SK-N-SH treated with all-trans-retinoic acid at 6 μM for 48 hours (cell line): ENCODE measurements at regions not wholly inside any gene's neighbourhood (a gene's known extent, or its start where the extent isn't known, plus 50 kb on each side); places are given as distances from the start of the nearest gene placed in this dataset.

Experiments used
- ATAC-seq: fragments of 200-7000 bp; cut with Tn5 transposase; 3 replicates; pipeline ENCODE4 v1.9.1; 2020; ENCODE audit warnings: mild to moderate bottlenecking, moderate library complexity
- ARNTL ChIP-seq: fragments of 450-650 bp; formaldehyde crosslinking; IDR thresholded peaks from 2 replicates; pipeline ENCODE4 v1.5.0; 2020; ENCODE audit warnings: low read depth, mild to moderate bottlenecking, moderate library complexity, borderline replicate concordance
- BACH2 ChIP-seq: fragments of 250-450 bp; sonication (Bioruptor Pico); IDR thresholded peaks from 2 replicates; pipeline ENCODE4 v1.9.0; 2021; ENCODE audit warnings: mild to moderate bottlenecking, borderline replicate concordance
- CREB5 ChIP-seq: fragments of 250-450 bp; sonication (Bioruptor Pico); IDR thresholded peaks from 2 replicates; pipeline ENCODE4 v1.5.1; 2020; ENCODE audit warnings: low read depth, mild to moderate bottlenecking, moderate library complexity
- CSDC2 ChIP-seq: fragments of 250-450 bp; sonication (Bioruptor Pico); IDR thresholded peaks from 2 replicates; pipeline ENCODE4 v1.5.0; 2020; ENCODE audit warnings: mild to moderate bottlenecking, moderate library complexity
- CSRNP3 ChIP-seq: fragments of 250-450 bp; sonication (Bioruptor Pico); IDR thresholded peaks from 2 replicates; pipeline ENCODE4 v1.5.1; 2021; ENCODE audit warnings: mild to moderate bottlenecking, moderate library complexity
- ESRRG ChIP-seq: fragments of 250-450 bp; sonication (Bioruptor Pico); IDR thresholded peaks from 2 replicates; pipeline ENCODE4 v1.6.1; 2021; ENCODE audit warnings: mild to moderate bottlenecking
- GLIS3 ChIP-seq: fragments of 250-450 bp; sonication (Bioruptor Pico); IDR thresholded peaks from 2 replicates; pipeline ENCODE4 v1.5.0; 2020; ENCODE audit warnings: mild to moderate bottlenecking, moderate library complexity
- ISL1 ChIP-seq: fragments of 250-450 bp; sonication (Bioruptor Pico); IDR thresholded peaks from 2 replicates; pipeline ENCODE4 v2.1.2; 2022; ENCODE audit warnings: mild to moderate bottlenecking, moderate library complexity
- OSR1 ChIP-seq: fragments of 250-450 bp; sonication (Bioruptor Pico); IDR thresholded peaks from 2 replicates; pipeline ENCODE4 v1.8.0; 2022; ENCODE audit warnings: moderate library complexity, mild to moderate bottlenecking, inconsistent platforms
- PATZ1 ChIP-seq: fragments of 250-450 bp; sonication (Bioruptor Pico); IDR thresholded peaks from 2 replicates; pipeline ENCODE4 v1.8.0; 2020; ENCODE audit warnings: mild to moderate bottlenecking, moderate library complexity, borderline replicate concordance
- POU6F1 ChIP-seq: fragments of 250-450 bp; sonication (Bioruptor Pico); IDR thresholded peaks from 2 replicates; pipeline ENCODE4 v1.8.0; 2021; ENCODE audit warnings: low read depth, mild to moderate bottlenecking, moderate library complexity, borderline replicate concordance
- PPARA ChIP-seq: fragments of 250-450 bp; sonication (Bioruptor Pico); IDR thresholded peaks from 2 replicates; pipeline ENCODE4 v1.5.0; 2020; ENCODE audit warnings: mild to moderate bottlenecking, borderline replicate concordance
- RARB ChIP-seq: fragments of 250-450 bp; sonication (Bioruptor Pico); IDR thresholded peaks from 2 replicates; pipeline ENCODE4 v1.8.0; 2021; ENCODE audit warnings: mild to moderate bottlenecking, moderate library complexity
- SNAI2 ChIP-seq: fragments of 250-450 bp; sonication (Bioruptor Pico); IDR thresholded peaks from 2 replicates; pipeline ENCODE4 v1.5.0; 2020; ENCODE audit warnings: mild to moderate bottlenecking, moderate library complexity
- TOX ChIP-seq: fragments of 250-450 bp; sonication (Bioruptor Pico); IDR thresholded peaks from 2 replicates; pipeline ENCODE4 v1.8.0; 2021; ENCODE audit warnings: mild to moderate bottlenecking, moderate library complexity, borderline replicate concordance
- TSHZ2 ChIP-seq: fragments of 250-450 bp; sonication (Bioruptor Pico); IDR thresholded peaks from 2 replicates; pipeline ENCODE4 v1.5.0; 2020; ENCODE audit warnings: mild to moderate bottlenecking, moderate library complexity
- ZFP30 ChIP-seq: fragments of 450-650 bp; formaldehyde crosslinking; IDR thresholded peaks from 2 replicates; pipeline ENCODE4 v1.5.0; 2022; ENCODE audit warnings: mild to moderate bottlenecking, moderate library complexity
- ZNF565 ChIP-seq: fragments of 450-650 bp; formaldehyde crosslinking; conservative IDR thresholded peaks from 2 replicates; pipeline ENCODE4 v1.5.0; 2020; ENCODE audit warnings: low read depth, mild to moderate bottlenecking, moderate library complexity
- ZNF70 ChIP-seq: fragments of 450-650 bp; formaldehyde crosslinking; IDR thresholded peaks from 2 replicates; pipeline ENCODE4 v1.5.0; 2020; ENCODE audit warnings: mild to moderate bottlenecking, moderate library complexity

GRCh38 chr1:163877016-163877415, 555.3 kb downstream of the NUF2 start:
- ATAC-seq: no peak
- no peak for TF ChIP-seq RARB
- TF ChIP-seq TOX: no peak
- no peak for TF ChIP-seq ZNF70 (CRISPR knock-in tag)
- TF ChIP-seq CREB5: no peak
- no peak for TF ChIP-seq ISL1 (CRISPR knock-in tag)
- no peak for TF ChIP-seq PATZ1 (CRISPR knock-in tag)
- no peak for TF ChIP-seq ARNTL (CRISPR knock-in tag)
- TF ChIP-seq PPARA: no peak
- TF ChIP-seq OSR1 (CRISPR knock-in tag): no peak
- TF ChIP-seq TSHZ2: no peak

GRCh38 chr1:163885510-163885909, 563.8 kb downstream of the NUF2 start:
- no peak for ATAC-seq
- TF ChIP-seq ISL1 (CRISPR knock-in tag): no peak
- TF ChIP-seq PATZ1 (CRISPR knock-in tag): no peak
- TF ChIP-seq ARNTL (CRISPR knock-in tag): no peak
- no peak for TF ChIP-seq CREB5
- TF ChIP-seq SNAI2: no peak
- no peak for TF ChIP-seq OSR1 (CRISPR knock-in tag)
- no peak for TF ChIP-seq TOX
- TF ChIP-seq ESRRG: no peak
- TF ChIP-seq ZFP30 (CRISPR knock-in tag): no peak
- TF ChIP-seq ZNF565 (CRISPR knock-in tag): no peak
- no peak for TF ChIP-seq PPARA
- no peak for TF ChIP-seq ZNF70 (CRISPR knock-in tag)
- TF ChIP-seq CSRNP3 (CRISPR knock-in tag): no peak
- TF ChIP-seq RARB: no peak
- TF ChIP-seq BACH2 (CRISPR knock-in tag): no peak
- TF ChIP-seq CSDC2: no peak
- TF ChIP-seq GLIS3 (CRISPR knock-in tag): no peak
- no peak for TF ChIP-seq POU6F1
- no peak for TF ChIP-seq TSHZ2
